Ishikawa (cell line): ENCODE measurements at regions not wholly inside any gene's neighbourhood (a gene's known extent, or its start where the extent isn't known, plus 50 kb on each side); places are given as distances from the start of the nearest gene placed in this dataset.

Experiments
- CEBPB ChIP-seq: IDR thresholded peaks from 2 replicates; pipeline ENCODE4 v1.6.1; 2012
- CREB1 ChIP-seq: IDR thresholded peaks from 2 replicates; pipeline ENCODE4 v1.6.1; 2012; ENCODE audit warnings: low read depth
- EGR1 ChIP-seq: IDR thresholded peaks from 2 replicates; pipeline ENCODE4 v1.6.1; 2012
- EP300 ChIP-seq: IDR thresholded peaks from 2 replicates; pipeline ENCODE4 v1.6.1; 2012; ENCODE audit warnings: borderline replicate concordance
- FOXM1 ChIP-seq: IDR thresholded peaks from 2 replicates; pipeline ENCODE4 v1.6.1; 2012; ENCODE audit warnings: low read depth, borderline replicate concordance
- MAX ChIP-seq: IDR thresholded peaks from 2 replicates; pipeline ENCODE4 v1.6.1; 2012
- NFIC ChIP-seq: IDR thresholded peaks from 2 replicates; pipeline ENCODE4 v1.6.1; 2012
- RAD21 ChIP-seq: IDR thresholded peaks from 2 replicates; pipeline ENCODE4 v1.6.1; 2012; ENCODE audit warnings: low read depth
- REST ChIP-seq: IDR thresholded peaks from 2 replicates; pipeline ENCODE4 v1.6.1; 2012; ENCODE audit warnings: low read depth, mild to moderate bottlenecking
- TAF1 ChIP-seq: IDR thresholded peaks from 2 replicates; pipeline ENCODE4 v1.6.1; 2012; ENCODE audit warnings: low read depth, mild to moderate bottlenecking
- TCF12 ChIP-seq: IDR thresholded peaks from 2 replicates; pipeline ENCODE4 v1.6.1; 2012; ENCODE audit warnings: low read depth
- TEAD4 ChIP-seq: IDR thresholded peaks from 2 replicates; pipeline ENCODE4 v1.6.1; 2012
- USF1 ChIP-seq: IDR thresholded peaks from 2 replicates; pipeline ENCODE4 v1.6.1; 2012
- YY1 ChIP-seq: IDR thresholded peaks from 2 replicates; pipeline ENCODE4 v1.6.1; 2012; ENCODE audit warnings: low read depth
- ZBTB7A ChIP-seq: IDR thresholded peaks from 2 replicates; pipeline ENCODE4 v1.6.1; 2012; ENCODE audit warnings: low read depth

GRCh38 chr7:94237417-94237816 is 157.3 kb upstream of the COL1A2 start:
- TF ChIP-seq REST: no peak
- TF ChIP-seq TEAD4: no peak
- TF ChIP-seq USF1: no peak
- no peak for TF ChIP-seq CREB1
- no peak for TF ChIP-seq RAD21
- TF ChIP-seq TAF1: no peak
- TF ChIP-seq EP300: no peak
- TF ChIP-seq ZBTB7A: no peak
- no peak for TF ChIP-seq CEBPB
- no peak for TF ChIP-seq NFIC
- no peak for TF ChIP-seq EGR1
- TF ChIP-seq FOXM1: no peak
- no peak for TF ChIP-seq YY1
- TF ChIP-seq MAX: no peak
- TF ChIP-seq TCF12: no peak

DNA sequence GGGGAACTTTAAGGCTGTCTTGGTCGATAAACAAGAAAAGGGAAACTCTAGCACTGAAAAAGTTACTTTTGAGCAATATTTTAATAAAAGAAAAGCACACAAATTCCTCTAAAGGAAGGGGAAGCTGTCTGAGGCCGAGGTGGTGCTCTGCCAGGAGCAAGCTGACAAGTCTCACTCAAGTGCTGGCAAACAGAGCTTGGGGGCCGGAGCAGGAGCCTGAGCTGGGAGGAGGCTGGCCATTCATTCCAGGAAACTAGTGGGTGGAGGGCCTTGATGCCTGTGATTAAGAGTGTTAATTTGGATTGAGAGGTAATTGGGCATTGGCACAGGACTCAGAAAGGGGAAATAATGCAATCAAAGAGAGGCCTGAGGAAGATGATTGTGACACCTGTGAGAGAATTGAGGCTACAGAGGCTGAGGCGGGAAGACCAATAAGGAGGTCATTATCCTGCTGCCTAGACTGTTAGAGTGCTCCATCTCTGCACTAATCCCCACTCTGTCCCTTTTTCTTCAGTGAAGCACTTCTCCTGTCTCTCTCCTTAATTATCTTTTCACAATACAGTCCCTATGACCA is 154.9 kb upstream of the COL1A2 start:
- TF ChIP-seq NFIC (no peak), TAF1 (no peak), EP300 (no peak), TCF12 (no peak), MAX (no peak), USF1 (no peak), CREB1 (no peak), EGR1 (no peak), YY1 (no peak), FOXM1 (no peak), RAD21 (no peak), ZBTB7A (no peak), CEBPB (no peak), TEAD4 (no peak), REST (no peak)

- no peak for TF ChIP-seq USF1
- no peak for TF ChIP-seq YY1
- no peak for TF ChIP-seq TAF1
- no peak for TF ChIP-seq REST
- no peak for TF ChIP-seq FOXM1
- no peak for TF ChIP-seq EGR1
- no peak for TF ChIP-seq CREB1
- no peak for TF ChIP-seq NFIC
- TF ChIP-seq TCF12: no peak
- no peak for TF ChIP-seq EP300
- no peak for TF ChIP-seq MAX
- TF ChIP-seq RAD21: no peak
- TF ChIP-seq ZBTB7A: no peak
- no peak for TF ChIP-seq CEBPB
- no peak for TF ChIP-seq TEAD4
Measured at GRCh38 chr7:94240902-94241301, 153.8 kb upstream of the COL1A2 start.

DNA sequence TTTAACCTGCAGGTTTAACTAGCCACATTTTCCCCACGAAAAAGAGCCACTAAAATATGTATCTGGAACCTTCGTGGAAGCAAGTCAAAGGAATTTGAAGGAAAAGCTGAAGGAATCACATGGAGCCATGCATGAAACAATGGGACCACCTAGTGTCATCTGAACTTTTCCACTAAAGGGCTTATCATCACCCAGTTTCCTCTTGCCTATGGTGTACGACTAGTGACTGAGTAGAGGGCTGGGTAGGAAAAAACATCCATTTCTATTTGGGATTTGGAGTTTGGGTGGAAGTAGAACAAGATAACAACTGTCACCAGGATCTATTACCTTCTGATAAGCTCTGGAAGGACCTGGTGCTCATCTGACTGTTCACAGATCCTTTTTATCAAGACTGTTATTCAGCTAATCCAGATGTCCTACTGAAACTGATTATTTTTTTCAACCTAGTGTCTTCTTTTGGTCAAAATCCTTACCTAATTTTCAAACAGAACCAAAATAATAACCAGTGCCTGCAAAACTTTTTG is 153.2 kb upstream of the COL1A2 start:
- TF ChIP-seq RAD21 (no peak), EGR1 (no peak), FOXM1 (no peak), CREB1 (no peak), TEAD4 (no peak), NFIC (no peak), USF1 (no peak), REST (no peak), YY1 (no peak)
